SK-N-SH treated with all-trans-retinoic acid at 6 μM for 48 hours (cell line): ENCODE measurements at regions not wholly inside any gene's neighbourhood (a gene's known extent, or its start where the extent isn't known, plus 50 kb on each side); places are given as distances from the start of the nearest gene placed in this dataset.

Source experiments
- ATAC-seq: fragments of 200-7000 bp; cut with Tn5 transposase; 3 replicates; pipeline ENCODE4 v1.9.1; 2020; ENCODE audit warnings: mild to moderate bottlenecking, moderate library complexity
- ARNTL ChIP-seq: fragments of 450-650 bp; formaldehyde crosslinking; IDR thresholded peaks from 2 replicates; pipeline ENCODE4 v1.5.0; 2020; ENCODE audit warnings: low read depth, mild to moderate bottlenecking, moderate library complexity, borderline replicate concordance
- BACH2 ChIP-seq: fragments of 250-450 bp; sonication (Bioruptor Pico); IDR thresholded peaks from 2 replicates; pipeline ENCODE4 v1.9.0; 2021; ENCODE audit warnings: mild to moderate bottlenecking, borderline replicate concordance
- CSDC2 ChIP-seq: fragments of 250-450 bp; sonication (Bioruptor Pico); IDR thresholded peaks from 2 replicates; pipeline ENCODE4 v1.5.0; 2020; ENCODE audit warnings: mild to moderate bottlenecking, moderate library complexity
- ESRRG ChIP-seq: fragments of 250-450 bp; sonication (Bioruptor Pico); IDR thresholded peaks from 2 replicates; pipeline ENCODE4 v1.6.1; 2021; ENCODE audit warnings: mild to moderate bottlenecking
- OSR1 ChIP-seq: fragments of 250-450 bp; sonication (Bioruptor Pico); IDR thresholded peaks from 2 replicates; pipeline ENCODE4 v1.8.0; 2022; ENCODE audit warnings: moderate library complexity, mild to moderate bottlenecking, inconsistent platforms
- RARB ChIP-seq: fragments of 250-450 bp; sonication (Bioruptor Pico); IDR thresholded peaks from 2 replicates; pipeline ENCODE4 v1.8.0; 2021; ENCODE audit warnings: mild to moderate bottlenecking, moderate library complexity
- SNAI2 ChIP-seq: fragments of 250-450 bp; sonication (Bioruptor Pico); IDR thresholded peaks from 2 replicates; pipeline ENCODE4 v1.5.0; 2020; ENCODE audit warnings: mild to moderate bottlenecking, moderate library complexity
- TCF4 ChIP-seq: fragments of 250-450 bp; sonication (Bioruptor Pico); IDR thresholded peaks from 2 replicates; pipeline ENCODE4 v1.8.0; 2021; ENCODE audit warnings: mild to moderate bottlenecking, moderate library complexity, borderline replicate concordance
- TOX ChIP-seq: fragments of 250-450 bp; sonication (Bioruptor Pico); IDR thresholded peaks from 2 replicates; pipeline ENCODE4 v1.8.0; 2021; ENCODE audit warnings: mild to moderate bottlenecking, moderate library complexity, borderline replicate concordance
- TSHZ2 ChIP-seq: fragments of 250-450 bp; sonication (Bioruptor Pico); IDR thresholded peaks from 2 replicates; pipeline ENCODE4 v1.5.0; 2020; ENCODE audit warnings: mild to moderate bottlenecking, moderate library complexity
- ZC3H10 ChIP-seq: fragments of 250-450 bp; sonication (Bioruptor Pico); IDR thresholded peaks from 2 replicates; pipeline ENCODE4 v1.5.1; 2021; ENCODE audit warnings: mild to moderate bottlenecking, moderate library complexity
- ZFP3 ChIP-seq: fragments of 250-450 bp; sonication (Bioruptor Pico); IDR thresholded peaks from 2 replicates; pipeline ENCODE4 v1.5.0; 2020; ENCODE audit warnings: mild to moderate bottlenecking, moderate library complexity
- ZFP30 ChIP-seq: fragments of 450-650 bp; formaldehyde crosslinking; IDR thresholded peaks from 2 replicates; pipeline ENCODE4 v1.5.0; 2022; ENCODE audit warnings: mild to moderate bottlenecking, moderate library complexity
- ZNF565 ChIP-seq: fragments of 450-650 bp; formaldehyde crosslinking; conservative IDR thresholded peaks from 2 replicates; pipeline ENCODE4 v1.5.0; 2020; ENCODE audit warnings: low read depth, mild to moderate bottlenecking, moderate library complexity
- ZNF8 ChIP-seq: fragments of 450-650 bp; formaldehyde crosslinking; IDR thresholded peaks from 2 replicates; pipeline ENCODE4 v1.5.0; 2020; ENCODE audit warnings: mild to moderate bottlenecking, moderate library complexity
- TF ChIP-seq, protein P1 (sequence below): fragments of 250-450 bp; sonication (Bioruptor Pico); IDR thresholded peaks from 2 replicates; pipeline ENCODE4 v1.8.0; 2020; ENCODE audit warnings: mild to moderate bottlenecking, moderate library complexity, borderline replicate concordance
- TF ChIP-seq, protein P2 (sequence below): fragments of 250-450 bp; sonication (Bioruptor Pico); IDR thresholded peaks from 2 replicates; pipeline ENCODE4 v1.5.1; 2021; ENCODE audit warnings: mild to moderate bottlenecking, moderate library complexity
- TF ChIP-seq, protein P3 (sequence below): fragments of 250-450 bp; sonication (Bioruptor Pico); IDR thresholded peaks from 2 replicates; pipeline ENCODE4 v1.8.0; 2021; ENCODE audit warnings: low read depth, mild to moderate bottlenecking, moderate library complexity, borderline replicate concordance

- TF ChIP-seq ZFP30 (CRISPR knock-in tag): no peak
- no peak for TF ChIP-seq TOX (CRISPR knock-in tag)
- TF ChIP-seq OSR1 (CRISPR knock-in tag): no peak
- no peak for TF ChIP-seq SNAI2 (CRISPR knock-in tag)
- TF ChIP-seq, protein P1, sequence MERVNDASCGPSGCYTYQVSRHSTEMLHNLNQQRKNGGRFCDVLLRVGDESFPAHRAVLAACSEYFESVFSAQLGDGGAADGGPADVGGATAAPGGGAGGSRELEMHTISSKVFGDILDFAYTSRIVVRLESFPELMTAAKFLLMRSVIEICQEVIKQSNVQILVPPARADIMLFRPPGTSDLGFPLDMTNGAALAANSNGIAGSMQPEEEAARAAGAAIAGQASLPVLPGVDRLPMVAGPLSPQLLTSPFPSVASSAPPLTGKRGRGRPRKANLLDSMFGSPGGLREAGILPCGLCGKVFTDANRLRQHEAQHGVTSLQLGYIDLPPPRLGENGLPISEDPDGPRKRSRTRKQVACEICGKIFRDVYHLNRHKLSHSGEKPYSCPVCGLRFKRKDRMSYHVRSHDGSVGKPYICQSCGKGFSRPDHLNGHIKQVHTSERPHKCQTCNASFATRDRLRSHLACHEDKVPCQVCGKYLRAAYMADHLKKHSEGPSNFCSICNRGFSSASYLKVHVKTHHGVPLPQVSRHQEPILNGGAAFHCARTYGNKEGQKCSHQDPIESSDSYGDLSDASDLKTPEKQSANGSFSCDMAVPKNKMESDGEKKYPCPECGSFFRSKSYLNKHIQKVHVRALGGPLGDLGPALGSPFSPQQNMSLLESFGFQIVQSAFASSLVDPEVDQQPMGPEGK (CRISPR knock-in tag): no peak
- TF ChIP-seq, protein P2, sequence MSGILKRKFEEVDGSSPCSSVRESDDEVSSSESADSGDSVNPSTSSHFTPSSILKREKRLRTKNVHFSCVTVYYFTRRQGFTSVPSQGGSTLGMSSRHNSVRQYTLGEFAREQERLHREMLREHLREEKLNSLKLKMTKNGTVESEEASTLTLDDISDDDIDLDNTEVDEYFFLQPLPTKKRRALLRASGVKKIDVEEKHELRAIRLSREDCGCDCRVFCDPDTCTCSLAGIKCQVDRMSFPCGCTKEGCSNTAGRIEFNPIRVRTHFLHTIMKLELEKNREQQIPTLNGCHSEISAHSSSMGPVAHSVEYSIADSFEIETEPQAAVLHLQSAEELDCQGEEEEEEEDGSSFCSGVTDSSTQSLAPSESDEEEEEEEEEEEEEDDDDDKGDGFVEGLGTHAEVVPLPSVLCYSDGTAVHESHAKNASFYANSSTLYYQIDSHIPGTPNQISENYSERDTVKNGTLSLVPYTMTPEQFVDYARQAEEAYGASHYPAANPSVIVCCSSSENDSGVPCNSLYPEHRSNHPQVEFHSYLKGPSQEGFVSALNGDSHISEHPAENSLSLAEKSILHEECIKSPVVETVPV (CRISPR knock-in tag): no peak
- TF ChIP-seq ARNTL (CRISPR knock-in tag): no peak
- no peak for TF ChIP-seq BACH2 (CRISPR knock-in tag)
- TF ChIP-seq ZNF8 (CRISPR knock-in tag): no peak
- no peak for TF ChIP-seq TCF4 (CRISPR knock-in tag)
- TF ChIP-seq, all 23 proteins: peak for 0
- no peak for ATAC-seq
These were observed 465.3 kb upstream of the PTBP2 start for GRCh38 chr1:96256130-96256790.

GRCh38 chr1:96259399-96259798, 462.2 kb upstream of the PTBP2 start:
- ATAC-seq: no peak
- TF ChIP-seq TSHZ2 (CRISPR knock-in tag): no peak
- no peak for TF ChIP-seq TOX (CRISPR knock-in tag)
- no peak for TF ChIP-seq CSDC2 (CRISPR knock-in tag)
- no peak for TF ChIP-seq ZFP3 (CRISPR knock-in tag)
- no peak for TF ChIP-seq BACH2 (CRISPR knock-in tag)
- TF ChIP-seq, protein P2 (CRISPR knock-in tag): no peak
- TF ChIP-seq ZNF8 (CRISPR knock-in tag): no peak

GRCh38 chr1:96281491-96281890, 440.1 kb upstream of the PTBP2 start:
- ATAC-seq: no peak
- TF ChIP-seq ZFP3 (CRISPR knock-in tag) (no peak), ZNF8 (CRISPR knock-in tag) (no peak), OSR1 (CRISPR knock-in tag) (no peak), ZNF565 (CRISPR knock-in tag) (no peak), SNAI2 (CRISPR knock-in tag) (no peak), CSDC2 (CRISPR knock-in tag) (no peak), ZC3H10 (CRISPR knock-in tag) (no peak), ESRRG (no peak), TSHZ2 (CRISPR knock-in tag) (no peak), TOX (CRISPR knock-in tag) (no peak), BACH2 (CRISPR knock-in tag) (no peak), RARB (CRISPR knock-in tag) (no peak)
- TF ChIP-seq, protein P3, sequence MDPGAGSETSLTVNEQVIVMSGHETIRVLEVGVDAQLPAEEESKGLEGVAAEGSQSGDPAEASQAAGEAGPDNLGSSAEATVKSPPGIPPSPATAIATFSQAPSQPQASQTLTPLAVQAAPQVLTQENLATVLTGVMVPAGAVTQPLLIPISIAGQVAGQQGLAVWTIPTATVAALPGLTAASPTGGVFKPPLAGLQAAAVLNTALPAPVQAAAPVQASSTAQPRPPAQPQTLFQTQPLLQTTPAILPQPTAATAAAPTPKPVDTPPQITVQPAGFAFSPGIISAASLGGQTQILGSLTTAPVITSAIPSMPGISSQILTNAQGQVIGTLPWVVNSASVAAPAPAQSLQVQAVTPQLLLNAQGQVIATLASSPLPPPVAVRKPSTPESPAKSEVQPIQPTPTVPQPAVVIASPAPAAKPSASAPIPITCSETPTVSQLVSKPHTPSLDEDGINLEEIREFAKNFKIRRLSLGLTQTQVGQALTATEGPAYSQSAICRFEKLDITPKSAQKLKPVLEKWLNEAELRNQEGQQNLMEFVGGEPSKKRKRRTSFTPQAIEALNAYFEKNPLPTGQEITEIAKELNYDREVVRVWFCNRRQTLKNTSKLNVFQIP (CRISPR knock-in tag): no peak
- TF ChIP-seq, protein P1 (CRISPR knock-in tag): no peak
